Karpas-422 (cell line): ENCODE measurements at regions not wholly inside any gene's neighbourhood (a gene's known extent, or its start where the extent isn't known, plus 50 kb on each side); places are given as distances from the start of the nearest gene placed in this dataset.

ENCODE experiments used
- DNase-seq: peaks from one replicate; pipeline ENCODE4 v3.0.0-alpha.2; 2015
- H2AFZ ChIP-seq: fragments of 200-600 bp; sonication (generic); 2 replicates; pipeline ENCODE4 v1.6.1; 2014; ENCODE audit warnings: antibody characterized with exemption, low read length, mixed read lengths
- H3K27ac ChIP-seq: fragments of 200-600 bp; sonication (generic); 2 replicates; pipeline ENCODE4 v1.5.1; 2014; ENCODE audit warnings: mild to moderate bottlenecking, low read length, moderate library complexity
- H3K27me3 ChIP-seq: fragments of 200-600 bp; sonication (generic); 2 replicates; pipeline ENCODE4 v1.6.1; 2014; ENCODE audit warnings: low read length, mixed read lengths
- H3K36me3 ChIP-seq: fragments of 200-600 bp; sonication (generic); 2 replicates; pipeline ENCODE4 v1.6.1; 2014; ENCODE audit warnings: low read length, mixed read lengths; ENCODE audit not compliant: insufficient read depth
- H3K4me1 ChIP-seq: fragments of 200-600 bp; sonication (generic); 2 replicates; pipeline ENCODE4 v1.6.1; 2014; ENCODE audit warnings: mild to moderate bottlenecking, low read length, mixed read lengths
- H3K4me2 ChIP-seq: fragments of 200-600 bp; sonication (generic); 2 replicates; pipeline ENCODE4 v1.6.1; 2014; ENCODE audit warnings: low read length, low read depth, mild to moderate bottlenecking; ENCODE audit not compliant: poor library complexity, severe bottlenecking
- H3K4me3 ChIP-seq: fragments of 200-600 bp; sonication (generic); 2 replicates; pipeline ENCODE4 v1.5.1; 2014; ENCODE audit warnings: mild to moderate bottlenecking, antibody characterized with exemption, low read length, mixed read lengths
- H3K79me2 ChIP-seq: fragments of 200-600 bp; sonication (generic); 2 replicates; pipeline ENCODE4 v1.6.1; 2014; ENCODE audit warnings: mild to moderate bottlenecking, low read length, mixed read lengths
- H3K9ac ChIP-seq: fragments of 200-600 bp; sonication (generic); 2 replicates; pipeline ENCODE4 v1.6.0; 2014; ENCODE audit warnings: low read length
- H3K9me2 ChIP-seq: fragments of 200-600 bp; sonication (generic), shearing (Covaris generic); replicated peaks from 2 replicates; pipeline ENCODE4 v1.6.0; 2014; ENCODE audit warnings: mild to moderate bottlenecking, low read length, moderate library complexity; ENCODE audit not compliant: insufficient read depth
- H3K9me3 ChIP-seq: fragments of 300-700, 200-600 bp; sonication (generic); 2 replicates; pipeline ENCODE4 v1.6.1; 2014; ENCODE audit warnings: low read length, mixed read lengths
- H4K20me1 ChIP-seq: fragments of 200-600 bp; sonication (generic); 2 replicates; pipeline ENCODE4 v1.6.1; 2014; ENCODE audit warnings: mild to moderate bottlenecking, antibody characterized with exemption, low read length, low read depth; ENCODE audit not compliant: insufficient read depth

DNA sequence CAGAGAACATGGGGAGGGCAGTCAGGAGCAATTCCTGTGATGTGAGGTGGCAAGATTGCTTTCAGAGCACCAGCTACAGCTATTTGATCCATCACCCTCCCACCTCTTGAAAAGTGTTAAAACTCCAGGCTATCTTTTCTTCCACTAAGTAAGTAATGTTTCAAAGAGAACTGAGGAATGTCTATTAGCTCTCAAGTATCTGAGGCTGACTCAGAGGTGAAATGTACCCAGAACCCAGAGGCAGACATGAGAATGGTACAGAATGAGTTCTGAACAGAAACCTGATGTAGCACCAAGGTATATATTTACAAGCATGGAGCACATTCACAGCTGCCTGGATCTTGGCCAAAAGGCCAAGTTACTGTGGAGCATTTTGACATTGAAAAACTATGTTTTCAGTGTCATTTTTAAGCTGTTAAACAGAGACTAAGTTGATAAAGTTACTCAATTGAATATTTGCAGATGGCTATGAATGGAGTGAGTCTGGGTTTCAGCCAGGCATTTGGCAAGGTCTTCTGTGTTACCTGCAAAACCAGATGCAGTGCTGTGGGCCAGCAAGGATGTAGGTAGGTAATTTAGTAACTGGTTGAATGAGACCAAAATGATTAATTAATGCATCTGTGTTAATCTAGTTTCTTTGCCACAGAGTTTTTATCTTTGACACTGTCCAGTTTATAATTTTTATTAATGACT is 227.7 kb upstream of the CD96 start:
- no peaks in the 10 kb centered on the region for H3K27me3 ChIP-seq
- no peak for DNase-seq
- H3K4me1 ChIP-seq = no peaks in the 10 kb centered on the region
- no peaks in the 10 kb centered on the region for H3K9me2 ChIP-seq
- no peaks in the 10 kb centered on the region for H3K36me3 ChIP-seq
- no peak overlapping the region for H2AFZ ChIP-seq
- H3K27ac ChIP-seq = no peak overlapping the region
- H3K79me2 ChIP-seq = no peaks in the 10 kb centered on the region
- H3K9ac ChIP-seq = no peak overlapping the region
- no peaks in the 10 kb centered on the region for H4K20me1 ChIP-seq
- H3K4me2 ChIP-seq = no peak overlapping the region
- no peak overlapping the region for H3K4me3 ChIP-seq
- no peaks in the 10 kb centered on the region for H3K9me3 ChIP-seq

DNA sequence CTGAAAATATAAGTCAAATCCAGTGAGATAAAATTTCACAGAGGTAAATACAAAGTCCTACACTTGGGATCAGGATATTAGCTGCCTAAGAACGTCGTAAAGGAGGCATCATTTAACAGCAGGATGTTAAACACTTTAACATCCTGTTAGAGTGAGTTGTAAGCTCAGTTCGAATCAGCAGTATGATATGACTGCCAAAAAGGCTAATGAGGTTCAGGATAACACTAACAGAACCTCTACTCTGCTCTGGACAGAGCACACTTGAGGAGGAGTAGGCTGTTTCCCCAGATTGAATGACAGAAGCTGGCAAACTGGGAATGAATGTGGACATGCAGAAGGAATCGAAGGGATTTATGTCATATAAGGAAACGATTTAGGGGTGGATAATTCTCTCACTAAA is 227.1 kb upstream of the CD96 start:
- no peaks in the 10 kb centered on the region for H4K20me1 ChIP-seq
- no peak overlapping the region for H3K4me2 ChIP-seq
- H3K36me3 ChIP-seq = no peaks in the 10 kb centered on the region
- no peaks in the 10 kb centered on the region for H3K9me3 ChIP-seq
- no peaks in the 10 kb centered on the region for H3K4me1 ChIP-seq
- H3K79me2 ChIP-seq = no peaks in the 10 kb centered on the region
- no peak overlapping the region for H3K27ac ChIP-seq
- H3K4me3 ChIP-seq = no peak overlapping the region
- H2AFZ ChIP-seq = no peak overlapping the region
- no peaks in the 10 kb centered on the region for H3K9me2 ChIP-seq
- DNase-seq = no peak
- H3K27me3 ChIP-seq = no peaks in the 10 kb centered on the region
- H3K9ac ChIP-seq = no peak overlapping the region

DNA sequence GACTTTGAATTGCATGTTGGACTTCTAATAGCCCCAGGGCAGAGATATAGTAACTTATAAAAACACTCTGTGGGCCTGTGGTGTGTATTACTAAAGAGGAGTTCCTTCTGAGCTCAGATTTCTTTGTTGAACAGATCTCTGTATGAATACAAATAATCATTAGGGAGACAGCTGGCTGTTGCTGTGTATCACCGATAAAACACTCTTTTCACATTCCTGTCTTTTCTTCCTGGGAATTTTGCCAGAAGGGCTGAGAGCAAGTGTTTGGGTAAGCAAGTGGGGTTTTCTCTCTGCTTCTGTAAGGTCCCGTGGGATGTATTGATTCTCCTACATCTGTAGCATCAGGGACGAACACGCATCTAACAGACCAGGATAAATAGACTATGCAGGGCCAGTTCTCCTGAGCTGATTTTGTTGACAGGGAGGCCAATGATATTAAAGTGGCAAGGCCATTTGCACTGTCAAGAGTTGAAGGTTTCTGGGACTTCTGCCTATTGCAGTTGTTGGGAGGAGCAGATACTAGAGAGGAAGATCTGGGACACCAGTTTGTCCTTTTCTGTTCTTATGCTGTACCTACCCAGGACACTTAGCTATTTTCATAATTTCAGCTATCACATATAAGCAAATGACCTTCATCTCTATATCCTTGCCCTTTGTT is 225.9 kb upstream of the CD96 start:
- no peaks in the 10 kb centered on the region for H3K36me3 ChIP-seq
- no peak overlapping the region for H3K4me2 ChIP-seq
- H3K9ac ChIP-seq = no peak overlapping the region
- H3K79me2 ChIP-seq = no peaks in the 10 kb centered on the region
- H4K20me1 ChIP-seq = no peaks in the 10 kb centered on the region
- H3K9me2 ChIP-seq = no peaks in the 10 kb centered on the region
- H3K4me3 ChIP-seq = no peak overlapping the region
- H3K27me3 ChIP-seq = no peaks in the 10 kb centered on the region
- H3K4me1 ChIP-seq = no peaks in the 10 kb centered on the region
- no peak overlapping the region for H2AFZ ChIP-seq
- H3K9me3 ChIP-seq = no peaks in the 10 kb centered on the region
- H3K27ac ChIP-seq = no peak overlapping the region
- DNase-seq = no peak

DNA sequence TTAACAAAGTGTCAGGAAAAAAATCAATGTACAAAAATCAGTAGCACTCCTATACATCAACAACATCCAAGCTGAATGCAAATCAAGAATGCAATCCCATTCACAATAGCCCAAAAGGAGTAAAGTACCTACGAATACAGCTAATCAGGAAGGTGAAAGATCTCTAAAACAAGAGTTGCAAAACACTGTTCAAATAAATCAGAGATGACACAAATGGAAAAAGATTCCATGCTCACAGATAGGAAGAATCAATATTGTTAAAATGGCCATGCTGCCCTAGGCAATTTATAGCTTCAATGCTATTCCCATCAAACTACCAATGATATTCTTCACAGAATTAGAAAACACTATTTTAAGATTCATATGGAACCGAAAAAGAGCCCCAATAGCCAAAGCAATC is 223.7 kb upstream of the CD96 start:
- no peaks in the 10 kb centered on the region for H4K20me1 ChIP-seq
- no peak overlapping the region for H2AFZ ChIP-seq
- H3K27ac ChIP-seq = no peak overlapping the region
- no peak overlapping the region for H3K9ac ChIP-seq
- H3K9me3 ChIP-seq = no peaks in the 10 kb centered on the region
- H3K27me3 ChIP-seq = no peaks in the 10 kb centered on the region
- no peaks in the 10 kb centered on the region for H3K79me2 ChIP-seq
- no peaks in the 10 kb centered on the region for H3K4me1 ChIP-seq
- H3K9me2 ChIP-seq = no peaks in the 10 kb centered on the region
- H3K36me3 ChIP-seq = no peaks in the 10 kb centered on the region
- no peak overlapping the region for H3K4me3 ChIP-seq
- H3K4me2 ChIP-seq = no peak overlapping the region
- DNase-seq = no peak

DNA sequence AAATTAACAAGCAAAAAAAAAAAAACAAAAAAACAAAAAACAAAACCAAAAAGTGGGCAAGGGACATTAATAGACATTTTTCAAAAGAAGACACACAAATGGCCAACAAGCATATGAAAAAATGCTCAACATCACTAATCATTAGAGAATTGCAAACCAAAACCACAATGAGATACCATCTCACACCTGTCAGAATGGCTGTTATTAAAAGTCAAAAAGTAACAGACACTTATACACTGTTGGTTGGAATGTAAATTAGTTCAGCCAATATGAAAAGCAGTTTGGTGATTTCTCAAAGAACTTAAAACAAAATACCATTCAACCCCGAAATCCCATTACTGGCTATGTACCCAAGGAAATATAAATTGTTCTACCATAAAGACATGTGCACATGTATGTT is 222.4 kb upstream of the CD96 start:
- Histone ChIP-seq H3K36me3 (no peaks in the 10 kb centered on the region), H3K9ac (no peak overlapping the region), H3K9me3 (no peaks in the 10 kb centered on the region), H3K4me2 (no peak overlapping the region), H3K27ac (no peak overlapping the region), H3K4me3 (no peak overlapping the region), H3K9me2 (no peaks in the 10 kb centered on the region), H3K4me1 (no peaks in the 10 kb centered on the region), H2AFZ (no peak overlapping the region), H3K79me2 (no peaks in the 10 kb centered on the region), H3K27me3 (no peaks in the 10 kb centered on the region), H4K20me1 (no peaks in the 10 kb centered on the region)
- no peak for DNase-seq

DNA sequence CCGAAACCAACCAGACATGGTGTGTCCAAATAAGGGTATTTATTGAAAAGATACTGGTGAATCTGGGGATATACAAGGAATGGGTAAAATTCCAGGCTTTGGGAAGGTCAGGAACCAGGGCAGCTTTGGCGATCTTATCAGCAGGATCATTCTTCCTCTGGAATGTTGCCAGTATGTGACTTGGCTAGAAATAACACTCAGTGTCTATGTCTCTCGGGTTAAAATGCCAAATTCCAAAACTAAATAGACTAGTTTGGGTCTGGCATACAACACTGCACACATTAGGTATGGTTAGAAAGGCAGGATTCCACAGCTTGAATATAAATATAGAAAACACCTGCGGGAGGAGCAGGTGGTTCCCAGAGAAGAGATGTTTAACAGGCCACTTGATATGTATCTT is 220.2 kb upstream of the CD96 start:
- no peaks in the 10 kb centered on the region for H3K4me1 ChIP-seq
- no peak overlapping the region for H2AFZ ChIP-seq

DNA sequence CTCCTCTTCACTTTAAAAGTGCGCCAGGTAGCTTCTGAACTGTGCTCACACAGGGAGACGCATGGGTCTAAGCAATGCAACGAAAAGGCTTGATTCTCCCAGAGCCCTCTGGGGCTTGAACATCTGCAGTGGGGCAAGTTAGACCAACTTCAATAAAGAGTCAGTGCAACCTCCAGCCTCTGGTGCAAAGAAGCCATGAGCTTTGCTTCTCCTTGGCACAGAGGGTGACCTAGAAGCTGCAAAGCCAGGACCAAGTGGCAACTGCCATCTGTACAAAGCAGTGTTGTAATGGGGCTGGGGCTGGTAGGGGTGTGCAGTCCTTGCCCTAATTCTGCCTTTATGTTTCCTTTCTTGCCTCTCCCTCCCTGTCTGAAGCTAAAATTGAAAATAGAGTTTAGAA is 219.0 kb upstream of the CD96 start:
- no peaks in the 10 kb centered on the region for H3K4me1 ChIP-seq
- no peaks in the 10 kb centered on the region for H3K27me3 ChIP-seq
- no peaks in the 10 kb centered on the region for H3K9me2 ChIP-seq
- no peaks in the 10 kb centered on the region for H4K20me1 ChIP-seq
- H3K27ac ChIP-seq = no peak overlapping the region
- H3K9ac ChIP-seq = no peak overlapping the region
- H3K36me3 ChIP-seq = no peaks in the 10 kb centered on the region
- no peak overlapping the region for H2AFZ ChIP-seq
- no peaks in the 10 kb centered on the region for H3K79me2 ChIP-seq
- no peak overlapping the region for H3K4me3 ChIP-seq
- no peak overlapping the region for H3K4me2 ChIP-seq
- DNase-seq = no peak
- H3K9me3 ChIP-seq = no peaks in the 10 kb centered on the region

More for the DNA sequence above, 220.2 kb upstream of the CD96 start:
- Histone ChIP-seq H3K9me3 (no peaks in the 10 kb centered on the region), H3K27me3 (no peaks in the 10 kb centered on the region), H3K4me3 (no peak overlapping the region), H3K79me2 (no peaks in the 10 kb centered on the region), H3K36me3 (no peaks in the 10 kb centered on the region), H3K9ac (no peak overlapping the region), H3K4me2 (no peak overlapping the region), H3K9me2 (no peaks in the 10 kb centered on the region), H4K20me1 (no peaks in the 10 kb centered on the region), H3K27ac (no peak overlapping the region)
- DNase-seq = no peak

DNA sequence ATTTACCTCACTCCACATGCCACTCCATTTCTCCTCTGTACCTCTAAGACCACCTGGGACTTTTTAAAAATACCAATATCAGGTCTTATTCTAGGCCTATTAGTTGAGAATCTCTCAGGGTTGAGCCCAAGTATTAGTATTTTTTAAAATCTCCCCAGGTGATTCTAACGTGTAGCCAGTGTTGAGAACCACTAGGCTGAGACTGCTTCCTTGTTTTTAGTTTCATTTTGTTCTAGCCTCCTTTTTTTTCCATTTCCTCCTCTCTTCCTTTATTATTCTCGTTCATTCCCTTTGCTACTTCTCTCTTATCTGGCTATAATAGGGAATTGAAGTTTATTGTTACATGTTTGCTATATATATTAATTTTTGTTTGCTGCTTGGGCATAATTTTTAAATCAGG is 217.8 kb upstream of the CD96 start:
- DNase-seq = no peak
- H3K79me2 ChIP-seq = no peaks in the 10 kb centered on the region
- H3K27me3 ChIP-seq = no peaks in the 10 kb centered on the region
- H3K9me3 ChIP-seq = no peaks in the 10 kb centered on the region
- H3K4me1 ChIP-seq = no peaks in the 10 kb centered on the region
- H2AFZ ChIP-seq = no peak overlapping the region; the same call in 1 of the 2 replicates
- H3K27ac ChIP-seq = no peak overlapping the region
- peak overlapping the region; percentile 27 for H3K4me2 ChIP-seq
- H3K4me3 ChIP-seq = no peak overlapping the region
- no peak overlapping the region for H3K9ac ChIP-seq
- H4K20me1 ChIP-seq = no peaks in the 10 kb centered on the region
- H3K36me3 ChIP-seq = no peaks in the 10 kb centered on the region
- no peaks in the 10 kb centered on the region for H3K9me2 ChIP-seq
